ENCODE measurements at regions not wholly inside any gene's neighbourhood (a gene's known extent, or its start where the extent isn't known, plus 50 kb on each side); places are given as distances from the start of the nearest gene placed in this dataset.

- TF ChIP-seq CTCF (IDR thresholded peaks at IDR 0.05; ENCODE audit: low read depth, low read length) = no peak
- peak in 1 of 2 donors; percentile 22 for DNase-seq (ENCODE audit: low read depth in 2 of 2)
- no peak overlapping the region for H3K4me3 ChIP-seq (replicated peaks in 1 of 2; ENCODE audit: low read depth in 2 of 2, low read length in 2 of 2)
Observed at GRCh38 chr11:104817973-104818372, 80.3 kb downstream of the CASP12 start.

GRCh38 chr11:104813532-104813931, 84.7 kb downstream of the CASP12 start:
- no peak for TF ChIP-seq CTCF (IDR thresholded peaks at IDR 0.05; ENCODE audit: low read depth, low read length)
- H3K4me3 ChIP-seq (replicated peaks in 1 of 2; ENCODE audit: low read depth in 2 of 2, low read length in 2 of 2) = no peak overlapping the region
- DNase-seq (ENCODE audit: low read depth in 2 of 2) = no peak

- no peak overlapping the region for H3K4me3 ChIP-seq (replicated peaks in 1 of 2; ENCODE audit: low read depth in 2 of 2, low read length in 2 of 2)
- no peak for TF ChIP-seq CTCF (IDR thresholded peaks at IDR 0.05; ENCODE audit: low read depth, low read length)
- DNase-seq (ENCODE audit: low read depth in 2 of 2) = no peak
Observed at GRCh38 chr11:104812103-104812788, 86.0 kb downstream of the CASP12 start.

- H3K4me3 ChIP-seq (replicated peaks in 1 of 2; ENCODE audit: low read depth in 2 of 2, low read length in 2 of 2) = no peak overlapping the region
- no peak for TF ChIP-seq CTCF (IDR thresholded peaks at IDR 0.05; ENCODE audit: low read depth, low read length)
- DNase-seq (ENCODE audit: low read depth in 2 of 2) = no peak
Observed at GRCh38 chr11:104803776-104804175, 94.5 kb downstream of the CASP12 start.

GRCh38 chr11:104799251-104799650, 99.0 kb downstream of the CASP12 start:
- H3K4me3 ChIP-seq (replicated peaks in 1 of 2; ENCODE audit: low read depth in 2 of 2, low read length in 2 of 2) = no peak overlapping the region
- DNase-seq (ENCODE audit: low read depth in 2 of 2) = no peak
- TF ChIP-seq CTCF (IDR thresholded peaks at IDR 0.05; ENCODE audit: low read depth, low read length) = no peak

- no peak overlapping the region for H3K4me3 ChIP-seq (replicated peaks in 1 of 2; ENCODE audit: low read depth in 2 of 2, low read length in 2 of 2)
- no peak for DNase-seq (ENCODE audit: low read depth in 2 of 2)
- TF ChIP-seq CTCF (IDR thresholded peaks at IDR 0.05; ENCODE audit: low read depth, low read length) = no peak
Observed at GRCh38 chr11:104798789-104799188, 99.5 kb downstream of the CASP12 start.

- no peak for TF ChIP-seq CTCF (IDR thresholded peaks at IDR 0.05; ENCODE audit: low read depth, low read length)
- H3K4me3 ChIP-seq (replicated peaks in 1 of 2; ENCODE audit: low read depth in 2 of 2, low read length in 2 of 2) = no peak overlapping the region
- no peak for DNase-seq (ENCODE audit: low read depth in 2 of 2)
Observed at GRCh38 chr11:104796301-104796700, 102.0 kb downstream of the CASP12 start.
